ENCODE measurements at regions not wholly inside any gene's neighbourhood (a gene's known extent, or its start where the extent isn't known, plus 50 kb on each side); places are given as distances from the start of the nearest gene placed in this dataset.

GRCh38 chr5:135100431-135100830 is 66.4 kb upstream of the PITX1 start:
- Histone ChIP-seq H3K27me3 (replicated peaks; ENCODE audit: control insufficient read depth, insufficient read depth, low read length) (no peaks in the 10 kb centered on the region; the same call in none of the 2 replicates), H3K4me3 (replicated peaks; ENCODE audit: low read depth, low read length) (no peak overlapping the region), H3K36me3 (ENCODE audit: control insufficient read depth, insufficient read depth, low read length) (no peaks in the 10 kb centered on the region)
- no peak for DNase-seq (ENCODE audit: extremely low read depth, insufficient read length)
- TF ChIP-seq CTCF (IDR thresholded peaks at IDR 0.05; ENCODE audit: insufficient read depth, low read length, poor library complexity, severe bottlenecking) = no peak

GRCh38 chr5:135100011-135100410 is 66.0 kb upstream of the PITX1 start:
- no peak overlapping the region for H3K4me3 ChIP-seq (replicated peaks; ENCODE audit: low read depth, low read length)
- DNase-seq (ENCODE audit: extremely low read depth, insufficient read length) = no peak
- no peaks in the 10 kb centered on the region; the same call in 1 of the 2 replicates for H3K27me3 ChIP-seq (replicated peaks; ENCODE audit: control insufficient read depth, insufficient read depth, low read length)
- no peak for TF ChIP-seq CTCF (IDR thresholded peaks at IDR 0.05; ENCODE audit: insufficient read depth, low read length, poor library complexity, severe bottlenecking)
- H3K36me3 ChIP-seq (ENCODE audit: control insufficient read depth, insufficient read depth, low read length) = no peaks in the 10 kb centered on the region

- Histone ChIP-seq H3K36me3 (ENCODE audit: control insufficient read depth, insufficient read depth, low read length) (no peaks in the 10 kb centered on the region), H3K4me3 (replicated peaks; ENCODE audit: low read depth, low read length) (no peak overlapping the region), H3K27me3 (replicated peaks; ENCODE audit: control insufficient read depth, insufficient read depth, low read length) (no peaks in the 10 kb centered on the region)
- no peak for DNase-seq (ENCODE audit: extremely low read depth, insufficient read length)
- TF ChIP-seq CTCF (IDR thresholded peaks at IDR 0.05; ENCODE audit: insufficient read depth, low read length, poor library complexity, severe bottlenecking) = no peak
Observed at GRCh38 chr5:135097390-135097789, 63.4 kb upstream of the PITX1 start.

GRCh38 chr5:135095871-135096270 is 61.8 kb upstream of the PITX1 start:
- Histone ChIP-seq H3K4me3 (replicated peaks; ENCODE audit: low read depth, low read length) (no peak overlapping the region), H3K36me3 (ENCODE audit: control insufficient read depth, insufficient read depth, low read length) (no peaks in the 10 kb centered on the region)
- TF ChIP-seq CTCF (IDR thresholded peaks at IDR 0.05; ENCODE audit: insufficient read depth, low read length, poor library complexity, severe bottlenecking) = no peak

GRCh38 chr5:135095052-135095715 is 61.2 kb upstream of the PITX1 start:
- Histone ChIP-seq H3K4me3 (replicated peaks; ENCODE audit: low read depth, low read length) (no peak overlapping the region), H3K27me3 (replicated peaks; ENCODE audit: control insufficient read depth, insufficient read depth, low read length) (no peaks in the 10 kb centered on the region), H3K36me3 (ENCODE audit: control insufficient read depth, insufficient read depth, low read length) (no peaks in the 10 kb centered on the region)
- no peak for DNase-seq (ENCODE audit: extremely low read depth, insufficient read length)
- no peak for TF ChIP-seq CTCF (IDR thresholded peaks at IDR 0.05; ENCODE audit: insufficient read depth, low read length, poor library complexity, severe bottlenecking)

More at GRCh38 chr5:135095871-135096270, 61.8 kb upstream of the PITX1 start:
- no peak for DNase-seq (ENCODE audit: extremely low read depth, insufficient read length)
- no peaks in the 10 kb centered on the region for H3K27me3 ChIP-seq (replicated peaks; ENCODE audit: control insufficient read depth, insufficient read depth, low read length)

Data from GM06990 (cell line).